ENCODE measurements at regions not wholly inside any gene's neighbourhood (a gene's known extent, or its start where the extent isn't known, plus 50 kb on each side); places are given as distances from the start of the nearest gene placed in this dataset.

DNA sequence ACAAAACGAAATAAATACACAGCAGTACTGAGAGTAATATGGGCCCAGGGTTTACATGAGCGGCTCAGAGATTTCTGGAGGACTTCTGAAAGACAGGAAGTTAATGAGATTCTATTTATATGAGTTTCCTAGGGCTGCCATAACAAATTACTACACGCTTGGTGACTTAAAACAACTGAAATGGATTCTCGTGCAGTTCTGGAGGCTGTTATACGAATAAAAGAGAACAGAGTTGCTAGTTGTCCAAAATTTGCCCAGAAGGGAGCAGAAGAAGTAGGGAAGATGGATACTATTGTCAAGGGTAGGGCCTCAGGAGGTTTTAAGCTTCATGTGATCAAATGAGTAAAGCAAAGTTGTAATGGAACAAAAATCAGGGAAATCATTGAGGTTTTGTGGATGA, 173.1 kb upstream of the LYSMD4 start:
- Histone ChIP-seq H3K9ac (ENCODE audit: low read length) (no peak overlapping the region), H4K20me1 (ENCODE audit: insufficient read depth) (no peaks in the 10 kb centered on the region), H3K27ac (ENCODE audit: low read depth, low read length) (no peak overlapping the region), H3K36me3 (ENCODE audit: control insufficient read depth in 1 of 2, insufficient read depth in 2 of 2, low read length in 2 of 2) (no peaks in the 10 kb centered on the region), H3K79me2 (ENCODE audit: insufficient read depth, low read length) (no peaks in the 10 kb centered on the region), H2AFZ (ENCODE audit: low read depth, low read length, poor library complexity, severe bottlenecking) (no peak overlapping the region), H3K9me2 (ENCODE audit: insufficient read depth) (no peaks in the 10 kb centered on the region), H3K4me2 (ENCODE audit: low read length) (no peak overlapping the region), H3K4me1 (ENCODE audit: control insufficient read depth in 1 of 2, insufficient read depth in 2 of 2, low read length in 2 of 2) (no peaks in the 10 kb centered on the region), H3K27me3 (ENCODE audit: insufficient read depth, low read length) (no peaks in the 10 kb centered on the region), H3K4me3 (replicated peaks in 1 of 2; ENCODE audit: low read depth in 1 of 2, low read length in 2 of 2) (no peak overlapping the region), H3K9me3 (ENCODE audit: control insufficient read depth in 1 of 2, insufficient read depth in 1 of 2, low read depth in 1 of 2, low read length in 2 of 2) (no peaks in the 10 kb centered on the region)
- TF ChIP-seq ZFX (IDR thresholded peaks at IDR 0.05) (no peak), EZH2phosphoT487 (IDR thresholded peaks at IDR 0.05; ENCODE audit: borderline replicate concordance) (no peak), JUND (IDR thresholded peaks at IDR 0.05) (no peak)
- TF ChIP-seq, protein P1, sequence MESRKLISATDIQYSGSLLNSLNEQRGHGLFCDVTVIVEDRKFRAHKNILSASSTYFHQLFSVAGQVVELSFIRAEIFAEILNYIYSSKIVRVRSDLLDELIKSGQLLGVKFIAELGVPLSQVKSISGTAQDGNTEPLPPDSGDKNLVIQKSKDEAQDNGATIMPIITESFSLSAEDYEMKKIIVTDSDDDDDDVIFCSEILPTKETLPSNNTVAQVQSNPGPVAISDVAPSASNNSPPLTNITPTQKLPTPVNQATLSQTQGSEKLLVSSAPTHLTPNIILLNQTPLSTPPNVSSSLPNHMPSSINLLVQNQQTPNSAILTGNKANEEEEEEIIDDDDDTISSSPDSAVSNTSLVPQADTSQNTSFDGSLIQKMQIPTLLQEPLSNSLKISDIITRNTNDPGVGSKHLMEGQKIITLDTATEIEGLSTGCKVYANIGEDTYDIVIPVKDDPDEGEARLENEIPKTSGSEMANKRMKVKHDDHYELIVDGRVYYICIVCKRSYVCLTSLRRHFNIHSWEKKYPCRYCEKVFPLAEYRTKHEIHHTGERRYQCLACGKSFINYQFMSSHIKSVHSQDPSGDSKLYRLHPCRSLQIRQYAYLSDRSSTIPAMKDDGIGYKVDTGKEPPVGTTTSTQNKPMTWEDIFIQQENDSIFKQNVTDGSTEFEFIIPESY (IDR thresholded peaks at IDR 0.05; ENCODE audit: extremely low read depth, insufficient replicate concordance, low read length): no peak
- ATAC-seq (no peak), DNase-seq (ENCODE audit: low read depth, low spot score) (no peak)
- BruUV-seq (replicated peaks): no TSS peak
- CTCF ChIA-PET: no interaction called here
- POLR2A ChIA-PET: no interaction called here
- intact Hi-C loops (cut with micrococcal nuclease): no loop called here
- RAD21 ChIA-PET (ENCODE audit: low non-redundant PET in 1 of 2, low total read pairs in 2 of 2, uncharacterized antibody in 2 of 2, unreplicated experiment in 2 of 2): no interaction called here

DNA sequence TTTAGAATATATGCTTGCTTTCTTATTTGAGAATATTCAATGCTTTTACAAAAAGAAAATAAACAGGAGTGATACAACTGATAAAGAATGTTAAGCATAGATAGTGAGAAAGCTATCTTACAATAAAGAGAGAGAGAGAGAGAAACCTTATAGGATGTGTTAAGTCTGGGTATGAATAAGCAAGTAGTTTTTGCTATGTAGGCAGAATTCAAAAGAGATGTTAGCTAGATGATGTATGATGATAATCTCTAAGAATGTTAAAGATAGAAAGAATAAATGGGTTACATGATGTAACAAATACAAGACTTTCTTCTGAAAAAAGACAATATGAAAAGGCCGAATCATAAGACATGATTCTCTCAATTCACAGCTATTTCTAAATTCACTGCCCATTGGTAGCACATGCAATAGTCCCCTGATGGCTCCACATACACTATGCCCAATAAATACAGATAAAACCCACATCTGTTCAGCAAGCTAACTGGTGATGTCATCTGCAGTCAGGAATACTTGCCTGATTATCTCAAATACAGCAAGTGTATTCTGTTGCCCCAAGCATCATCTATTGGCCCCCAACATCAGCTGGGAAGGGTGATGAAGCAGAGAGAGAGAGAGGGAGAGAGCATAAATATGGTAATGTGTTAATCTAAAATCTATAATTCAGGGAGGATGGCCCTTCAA, 169.2 kb upstream of the LYSMD4 start:
- no peak for TF ChIP-seq SP1 (IDR thresholded peaks at IDR 0.05; ENCODE audit: low read depth)
- TF ChIP-seq CBX3 (IDR thresholded peaks at IDR 0.05; ENCODE audit: low read depth): no peak
- TF ChIP-seq SIN3A (IDR thresholded peaks at IDR 0.05; ENCODE audit: low read depth): no peak
- TF ChIP-seq CEBPB (IDR thresholded peaks at IDR 0.05; ENCODE audit: low read depth): no peak
- TF ChIP-seq, protein P2, sequence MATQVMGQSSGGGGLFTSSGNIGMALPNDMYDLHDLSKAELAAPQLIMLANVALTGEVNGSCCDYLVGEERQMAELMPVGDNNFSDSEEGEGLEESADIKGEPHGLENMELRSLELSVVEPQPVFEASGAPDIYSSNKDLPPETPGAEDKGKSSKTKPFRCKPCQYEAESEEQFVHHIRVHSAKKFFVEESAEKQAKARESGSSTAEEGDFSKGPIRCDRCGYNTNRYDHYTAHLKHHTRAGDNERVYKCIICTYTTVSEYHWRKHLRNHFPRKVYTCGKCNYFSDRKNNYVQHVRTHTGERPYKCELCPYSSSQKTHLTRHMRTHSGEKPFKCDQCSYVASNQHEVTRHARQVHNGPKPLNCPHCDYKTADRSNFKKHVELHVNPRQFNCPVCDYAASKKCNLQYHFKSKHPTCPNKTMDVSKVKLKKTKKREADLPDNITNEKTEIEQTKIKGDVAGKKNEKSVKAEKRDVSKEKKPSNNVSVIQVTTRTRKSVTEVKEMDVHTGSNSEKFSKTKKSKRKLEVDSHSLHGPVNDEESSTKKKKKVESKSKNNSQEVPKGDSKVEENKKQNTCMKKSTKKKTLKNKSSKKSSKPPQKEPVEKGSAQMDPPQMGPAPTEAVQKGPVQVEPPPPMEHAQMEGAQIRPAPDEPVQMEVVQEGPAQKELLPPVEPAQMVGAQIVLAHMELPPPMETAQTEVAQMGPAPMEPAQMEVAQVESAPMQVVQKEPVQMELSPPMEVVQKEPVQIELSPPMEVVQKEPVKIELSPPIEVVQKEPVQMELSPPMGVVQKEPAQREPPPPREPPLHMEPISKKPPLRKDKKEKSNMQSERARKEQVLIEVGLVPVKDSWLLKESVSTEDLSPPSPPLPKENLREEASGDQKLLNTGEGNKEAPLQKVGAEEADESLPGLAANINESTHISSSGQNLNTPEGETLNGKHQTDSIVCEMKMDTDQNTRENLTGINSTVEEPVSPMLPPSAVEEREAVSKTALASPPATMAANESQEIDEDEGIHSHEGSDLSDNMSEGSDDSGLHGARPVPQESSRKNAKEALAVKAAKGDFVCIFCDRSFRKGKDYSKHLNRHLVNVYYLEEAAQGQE (IDR thresholded peaks at IDR 0.05; ENCODE audit: low read depth): no peak
- Histone ChIP-seq H3K9me3 (ENCODE audit: control insufficient read depth in 1 of 2, insufficient read depth in 1 of 2, low read depth in 1 of 2, low read length in 2 of 2) (no peaks in the 10 kb centered on the region), H3K4me1 (ENCODE audit: control insufficient read depth in 1 of 2, insufficient read depth in 2 of 2, low read length in 2 of 2) (no peaks in the 10 kb centered on the region), H2AFZ (ENCODE audit: low read depth, low read length, poor library complexity, severe bottlenecking) (no peak overlapping the region), H3K27me3 (ENCODE audit: insufficient read depth, low read length) (no peaks in the 10 kb centered on the region; the same call in 1 of the 2 replicates), H3K79me2 (ENCODE audit: insufficient read depth, low read length) (no peaks in the 10 kb centered on the region), H3K4me2 (ENCODE audit: low read length) (no peak overlapping the region), H3K9me2 (ENCODE audit: insufficient read depth) (no peaks in the 10 kb centered on the region), H3K36me3 (ENCODE audit: control insufficient read depth in 1 of 2, insufficient read depth in 2 of 2, low read length in 2 of 2) (no peaks in the 10 kb centered on the region), H3K4me3 (replicated peaks in 1 of 2; ENCODE audit: low read depth in 1 of 2, low read length in 2 of 2) (no peak overlapping the region), H3K9ac (ENCODE audit: low read length) (no peak overlapping the region), H3K27ac (ENCODE audit: low read depth, low read length) (no peak overlapping the region), H4K20me1 (ENCODE audit: insufficient read depth) (no peaks in the 10 kb centered on the region)
- RAD21 ChIA-PET (ENCODE audit: low non-redundant PET in 1 of 2, low total read pairs in 2 of 2, uncharacterized antibody in 2 of 2, unreplicated experiment in 2 of 2): no interaction called here
- CTCF ChIA-PET: no interaction called here
- POLR2A ChIA-PET: no interaction called here
- DNase-seq (ENCODE audit: low read depth, low spot score): no peak
- intact Hi-C loops (cut with micrococcal nuclease): no loop called here
- ATAC-seq: no peak
- no TSS peak for BruUV-seq (replicated peaks)

Data from HCT116 (cell line).